NCI-H82 treated with DMSO at 0.1 percent for 48 hours (cell line): ENCODE measurements at regions not wholly inside any gene's neighbourhood (a gene's known extent, or its start where the extent isn't known, plus 50 kb on each side); places are given as distances from the start of the nearest gene placed in this dataset.
"Not testable (repeated sequence)": the region's sequence is repeated elsewhere in the genome, so short reads cannot be mapped to it uniquely, and the experiment has no call there.

Experiments
- DNase-seq: peaks from one replicate; lab custom pipeline; 2025; ENCODE audit not compliant: unreplicated experiment; lab: John Stamatoyannopoulos, UW

DNA sequence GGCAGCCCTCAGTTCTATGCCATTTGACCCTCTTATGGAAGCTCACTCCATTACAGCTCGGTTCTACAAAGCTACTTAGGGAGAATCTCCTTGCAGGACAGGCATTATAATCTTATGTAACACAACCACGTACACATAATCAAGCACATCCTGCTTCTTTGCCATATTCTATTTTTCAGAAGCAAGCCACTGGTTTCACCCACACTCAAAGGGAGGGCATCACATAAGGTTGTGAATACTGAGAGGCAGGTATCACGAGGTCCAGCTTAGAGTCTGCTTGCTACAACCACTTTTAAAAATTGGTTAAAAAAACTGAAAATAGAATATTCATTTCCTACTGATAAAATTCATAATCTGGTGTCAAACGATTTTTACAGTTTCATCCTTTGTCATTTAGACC is 589.2 kb downstream of the SLC16A7 start:
- DNase-seq, result no peak

DNA sequence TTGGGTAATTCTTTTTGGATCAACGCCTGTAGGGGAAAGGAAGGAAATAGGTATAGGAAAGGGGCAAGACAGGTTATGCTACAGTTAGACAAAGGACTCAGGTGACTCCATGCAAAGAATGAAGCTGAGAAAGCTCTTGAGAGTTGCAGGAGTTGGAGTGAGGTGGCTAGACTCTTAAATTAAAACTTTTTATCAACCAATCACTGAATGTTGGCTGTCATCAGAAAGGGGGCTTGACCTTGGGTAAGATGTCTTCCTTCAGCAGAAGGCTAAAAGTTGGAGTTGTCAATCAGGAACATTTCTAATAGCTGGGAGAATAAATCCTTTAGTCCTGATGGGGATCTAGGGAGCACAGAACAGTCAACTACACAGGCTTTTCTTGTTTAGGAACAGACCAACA is 595.4 kb downstream of the SLC16A7 start:
- DNase-seq, result no peak

DNA sequence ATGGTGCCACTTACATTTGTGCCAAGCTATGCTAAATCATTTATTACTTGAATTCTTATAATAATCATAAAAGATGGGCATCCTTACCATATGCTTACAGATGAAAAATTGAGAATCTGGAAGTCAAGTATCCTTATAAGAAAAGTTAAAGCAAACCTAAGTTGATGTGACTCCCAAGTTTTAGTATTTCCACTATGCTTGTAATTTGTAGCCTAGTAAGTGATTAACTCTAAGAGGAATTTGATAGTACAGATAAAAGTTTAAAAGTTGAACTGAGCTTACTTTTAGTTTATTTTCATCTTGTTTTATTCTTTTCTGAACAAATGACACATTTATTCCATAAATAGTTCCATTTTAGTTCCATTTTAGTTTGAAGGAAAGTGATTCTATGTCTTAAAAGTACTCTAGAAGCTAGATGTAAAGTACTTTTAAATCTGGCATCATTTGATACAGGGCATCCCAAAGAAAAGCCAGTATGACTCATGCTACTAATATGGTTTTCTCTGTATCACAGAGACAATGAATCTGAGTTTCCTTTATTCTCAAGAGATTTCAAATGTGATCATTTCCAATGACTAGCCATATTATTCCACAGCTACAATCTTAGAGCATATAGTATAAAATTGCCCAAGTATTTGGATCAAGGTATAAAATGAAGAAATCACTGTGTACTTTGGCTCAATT is 596.0 kb downstream of the SLC16A7 start:
- DNase-seq, result no peak

DNA sequence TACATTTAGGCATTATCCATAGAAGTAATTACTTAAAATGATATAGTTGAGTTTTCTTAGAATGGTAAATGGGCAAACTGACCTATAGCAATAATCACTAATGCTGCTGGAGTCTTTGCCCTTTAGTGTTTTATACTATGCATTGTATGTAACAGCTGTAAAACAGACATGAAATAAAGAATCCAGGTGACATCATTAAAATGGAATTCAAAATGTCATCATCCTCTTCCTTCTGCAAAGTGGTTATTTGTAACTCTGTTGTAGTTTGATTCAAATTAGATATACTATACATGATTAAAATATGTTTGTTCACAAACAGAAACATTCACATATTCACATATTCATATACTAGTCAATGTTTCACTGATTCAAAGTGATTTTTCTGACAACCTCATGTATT is 598.8 kb downstream of the SLC16A7 start:
- DNase-seq, result no peak

DNA sequence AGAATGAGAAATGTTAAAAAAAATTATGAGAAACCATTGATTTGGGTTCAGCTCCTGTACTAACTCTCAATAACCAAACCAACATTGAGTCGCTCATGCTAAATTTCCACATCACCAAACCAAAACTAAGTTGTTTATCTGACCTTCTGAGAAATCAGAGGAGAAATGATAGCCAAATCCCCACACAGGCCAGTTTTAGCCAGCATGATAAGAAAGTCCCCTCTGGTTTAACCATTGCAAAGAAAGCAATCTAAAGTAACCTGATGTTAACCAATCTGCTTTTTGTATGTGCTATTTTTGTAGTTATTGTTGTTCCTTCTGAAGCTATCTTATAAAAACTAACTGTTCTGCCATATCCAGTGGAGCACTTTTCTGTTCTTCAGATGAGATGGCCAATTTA is 599.7 kb downstream of the SLC16A7 start:
- DNase-seq, result no peak

DNA sequence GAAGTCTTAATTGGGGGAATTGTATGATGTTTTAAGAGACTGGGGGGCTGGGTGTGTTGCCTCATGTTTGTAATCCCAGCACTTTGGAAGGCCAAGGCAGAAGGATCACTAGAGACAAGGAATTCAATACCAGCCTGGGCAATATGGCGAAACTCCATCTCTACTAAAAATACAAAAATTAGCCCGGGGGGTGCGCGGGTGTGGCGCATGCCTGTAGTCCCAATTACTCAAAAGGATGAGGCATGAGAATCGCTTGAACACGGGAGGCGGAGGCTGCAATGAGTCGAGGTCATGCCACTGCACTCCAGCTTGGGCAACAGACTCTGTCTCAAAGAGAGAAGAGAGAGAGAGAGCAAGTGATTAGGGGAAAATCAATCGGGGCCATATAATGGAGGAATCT is 600.5 kb downstream of the SLC16A7 start:
- no peak for DNase-seq

DNA sequence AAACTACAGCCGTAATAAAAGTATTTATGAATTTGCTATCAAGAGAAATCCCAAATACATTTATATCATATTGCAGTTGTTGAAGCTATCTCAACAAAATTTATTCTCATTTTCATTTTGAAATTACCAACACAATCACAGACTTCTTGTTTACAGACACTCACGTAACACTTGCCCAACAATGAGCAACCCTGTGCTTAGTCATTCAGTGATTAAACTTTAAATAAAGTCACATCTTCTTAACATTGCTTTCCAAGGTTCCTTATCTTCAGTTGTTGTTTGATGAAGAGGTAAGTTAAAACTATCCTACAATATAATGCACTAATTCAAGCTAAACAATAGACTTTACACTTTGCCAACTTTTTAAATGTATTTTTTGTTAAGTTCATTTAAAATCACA is 601.8 kb downstream of the SLC16A7 start:
- DNase-seq, result no peak

DNA sequence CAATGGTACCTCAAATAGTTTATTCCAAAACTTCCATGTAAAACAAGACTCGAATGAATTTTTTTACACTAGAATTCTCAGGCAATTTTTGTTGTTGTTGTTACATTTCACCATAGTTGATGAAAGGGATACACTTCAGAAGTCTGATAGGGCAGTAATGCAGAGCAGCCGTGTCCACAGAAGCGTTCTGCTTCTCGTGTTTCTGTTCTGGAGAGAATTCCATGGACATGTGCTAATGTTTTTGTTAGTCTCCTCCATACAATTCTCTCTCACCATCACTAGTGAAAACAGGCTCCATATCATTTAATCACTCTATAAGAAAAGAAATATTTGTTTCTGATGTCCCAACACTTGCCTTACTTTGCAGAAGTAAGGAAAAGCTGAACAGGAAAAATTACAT is 606.1 kb downstream of the SLC16A7 start:
- no peak for DNase-seq

DNA sequence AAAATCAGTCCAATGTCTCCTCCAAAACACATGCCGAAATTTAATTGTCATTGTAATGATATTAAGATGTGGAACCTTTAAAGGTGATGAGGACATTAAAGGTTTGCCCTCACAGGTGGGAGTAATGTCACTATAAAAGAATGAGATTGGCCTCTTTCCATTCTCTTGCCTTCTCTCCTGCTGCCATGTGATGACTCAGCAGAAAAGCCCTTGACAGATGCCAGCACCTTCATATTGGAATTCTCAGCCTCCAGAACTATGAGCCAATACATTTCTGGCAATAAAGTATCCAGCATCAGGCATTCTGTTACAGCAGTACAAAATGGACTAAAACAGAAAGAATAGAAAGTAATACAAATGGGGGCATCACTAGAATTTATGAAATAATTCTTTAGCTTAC is 609.7 kb downstream of the SLC16A7 start:
- no peak for DNase-seq

DNA sequence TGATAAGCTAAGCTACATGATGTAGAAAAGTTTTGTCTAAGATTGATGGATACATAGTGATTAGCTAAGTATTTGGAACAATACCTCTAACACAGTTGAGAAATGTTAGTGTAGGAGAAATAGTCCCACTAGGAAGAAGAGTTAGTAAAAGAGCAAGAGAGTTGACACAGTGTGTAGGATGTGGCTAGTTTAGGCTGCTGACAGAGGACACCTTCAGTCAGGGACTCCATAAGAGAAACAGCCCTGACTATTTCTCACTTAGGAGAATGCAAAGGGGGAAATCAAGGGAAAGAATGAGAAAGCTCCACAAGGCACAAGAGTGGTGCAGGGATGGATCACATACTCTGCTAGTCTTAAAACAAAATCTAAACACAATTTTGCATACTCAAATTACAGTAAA is 613.7 kb downstream of the SLC16A7 start:
- DNase-seq, result no peak

DNA sequence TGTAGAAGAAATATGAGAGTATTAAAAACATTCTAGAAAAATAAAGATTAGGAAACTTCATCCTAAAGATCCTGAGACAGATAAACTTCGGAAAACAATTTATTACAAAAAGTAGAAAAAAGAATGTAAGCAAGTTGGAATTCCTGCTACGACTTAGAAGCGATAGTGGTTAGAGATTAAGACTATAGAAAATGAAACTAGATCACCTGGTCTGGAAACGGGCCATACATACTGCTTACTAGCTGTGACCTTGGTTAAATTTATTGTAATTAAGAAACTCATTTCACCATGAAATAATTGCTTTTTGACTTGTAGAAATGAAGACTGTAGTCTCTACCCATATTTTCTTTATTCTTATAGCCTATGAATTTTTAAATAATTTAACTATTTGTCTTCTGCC is 614.1 kb downstream of the SLC16A7 start:
- no peak for DNase-seq

DNA sequence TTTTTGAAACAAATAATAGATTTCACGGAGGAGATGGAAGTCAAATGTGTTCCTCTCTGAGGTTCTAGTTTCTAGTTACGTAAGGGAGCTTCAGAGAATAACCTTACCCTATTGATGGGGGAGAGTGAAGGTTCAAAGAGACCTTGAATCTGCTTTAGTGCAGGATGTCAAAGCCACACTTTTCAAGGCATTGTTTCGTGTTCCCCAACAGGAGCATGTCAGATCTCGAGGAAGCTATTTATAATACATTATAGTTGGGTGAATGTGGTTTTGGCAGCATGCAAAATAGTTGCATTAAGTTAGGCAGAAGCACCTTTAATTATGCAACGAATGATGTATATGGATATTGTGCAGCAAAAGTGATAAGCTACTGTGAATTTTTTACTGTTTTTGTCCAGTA is 614.9 kb downstream of the SLC16A7 start:
- no peak for DNase-seq

DNA sequence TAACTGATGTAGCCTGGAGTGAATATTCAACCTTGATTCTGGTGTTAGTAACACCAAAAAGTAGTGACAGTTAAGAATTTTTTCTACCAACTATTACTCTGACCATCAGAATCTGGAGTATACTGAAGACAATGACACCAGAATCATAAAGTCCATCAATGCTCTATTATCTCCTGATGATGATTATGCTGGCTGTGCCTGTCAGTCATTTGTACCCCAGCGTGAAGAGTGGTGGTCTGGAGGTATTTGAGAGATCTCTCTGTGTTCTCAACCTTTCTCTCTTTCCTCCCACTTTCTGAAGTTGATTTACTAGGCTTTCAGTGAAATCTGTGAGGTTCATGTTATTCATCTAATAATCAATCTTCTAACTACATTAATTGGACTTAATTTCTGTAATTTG is 615.4 kb downstream of the SLC16A7 start:
- no peak for DNase-seq

DNA sequence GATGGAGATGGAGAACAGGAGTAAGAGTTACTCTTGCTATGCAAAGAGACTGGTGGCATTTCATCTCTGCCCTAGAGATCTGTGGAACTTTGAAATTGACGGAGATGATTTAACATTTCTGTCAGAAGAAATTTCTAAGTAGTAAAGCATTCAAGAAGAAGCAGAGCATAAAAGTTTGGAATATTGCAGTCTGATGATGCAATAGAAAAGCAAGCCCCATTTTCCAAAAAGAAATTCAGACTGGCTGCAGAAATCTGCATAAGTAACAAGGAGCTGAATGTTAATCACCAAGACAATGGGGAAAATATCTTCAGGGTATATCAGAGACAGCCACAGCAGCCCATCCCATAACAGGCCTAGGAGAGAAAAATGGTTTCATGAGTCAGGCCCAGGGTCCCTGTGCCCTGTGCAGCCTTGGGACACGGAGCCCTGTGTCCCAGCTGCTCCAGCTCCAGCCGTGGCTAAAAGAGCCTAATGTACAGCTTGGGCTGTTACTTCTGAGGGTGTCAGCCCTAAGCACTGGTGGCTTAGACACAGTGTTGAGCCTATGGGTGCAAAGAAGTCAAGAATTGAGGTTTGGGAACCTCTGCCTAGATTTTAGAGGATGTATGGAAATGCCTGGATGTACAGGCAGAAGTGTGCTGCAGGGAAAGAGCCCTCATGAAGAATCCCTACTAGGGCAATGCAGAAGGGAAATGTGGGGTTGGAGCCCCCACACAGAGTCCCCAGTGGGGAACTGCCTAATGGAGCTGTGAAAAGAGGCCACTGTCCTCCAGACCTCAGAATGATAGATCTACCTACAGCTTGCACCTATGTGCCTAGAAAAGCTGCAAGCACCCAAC is 616.6 kb downstream of the SLC16A7 start:
- no peak for DNase-seq

DNA sequence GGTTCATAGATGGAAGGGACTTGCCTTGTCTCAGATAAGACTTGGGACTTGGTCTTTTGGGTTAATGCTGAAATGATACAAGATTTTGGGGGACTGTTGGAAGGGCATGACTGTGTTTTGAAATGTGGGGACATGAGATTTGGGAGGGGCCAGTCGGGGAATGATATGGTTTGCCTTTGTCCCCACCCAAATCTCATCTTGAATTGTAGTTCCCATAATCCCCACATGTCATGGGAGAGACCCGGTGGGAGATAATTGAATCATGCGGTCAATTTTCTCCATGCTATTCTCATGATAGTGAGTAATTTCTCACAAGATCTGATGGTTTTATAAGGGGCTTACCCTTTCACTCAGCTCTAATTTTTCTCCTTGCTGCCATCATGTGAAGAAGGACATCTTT is 617.4 kb downstream of the SLC16A7 start:
- DNase-seq, result not testable (repeated sequence)

DNA sequence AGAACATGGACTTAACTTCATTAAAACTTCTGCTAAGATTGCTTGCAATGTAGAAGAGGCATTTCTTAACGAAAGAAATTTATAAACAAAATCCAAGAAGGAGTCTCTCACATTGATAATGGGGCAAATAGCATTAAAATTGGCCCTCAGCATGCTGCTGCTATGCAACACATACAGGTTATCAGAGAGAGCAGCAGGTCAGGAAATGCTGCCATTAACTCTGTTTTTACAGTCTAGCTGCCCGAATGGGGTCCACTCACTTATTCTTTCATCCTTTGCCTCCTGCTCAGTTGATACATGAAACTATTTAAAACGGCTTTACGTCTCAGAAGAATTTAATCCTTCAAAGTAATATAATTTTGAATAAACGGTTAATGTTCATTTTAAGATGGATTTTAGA is 620.4 kb downstream of the SLC16A7 start:
- no peak for DNase-seq

DNA sequence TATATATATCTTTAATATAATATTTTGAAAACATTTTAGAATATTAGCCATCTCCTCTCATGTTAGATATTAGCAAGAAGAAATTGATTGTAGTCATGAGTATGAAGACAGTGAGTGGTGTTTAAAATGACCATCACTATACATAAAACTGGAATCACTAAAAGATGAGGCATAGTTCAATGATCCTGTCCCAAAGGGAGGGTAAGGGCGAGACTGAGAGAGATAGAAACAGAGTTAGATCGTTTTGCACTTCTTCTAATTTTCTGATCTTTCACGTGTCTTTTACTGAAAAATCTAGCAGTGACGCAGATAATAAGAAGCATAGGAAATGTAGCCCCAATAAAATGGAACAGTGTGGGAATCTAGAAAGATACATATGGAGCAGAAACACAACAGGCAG is 627.4 kb downstream of the SLC16A7 start:
- DNase-seq, result no peak

DNA sequence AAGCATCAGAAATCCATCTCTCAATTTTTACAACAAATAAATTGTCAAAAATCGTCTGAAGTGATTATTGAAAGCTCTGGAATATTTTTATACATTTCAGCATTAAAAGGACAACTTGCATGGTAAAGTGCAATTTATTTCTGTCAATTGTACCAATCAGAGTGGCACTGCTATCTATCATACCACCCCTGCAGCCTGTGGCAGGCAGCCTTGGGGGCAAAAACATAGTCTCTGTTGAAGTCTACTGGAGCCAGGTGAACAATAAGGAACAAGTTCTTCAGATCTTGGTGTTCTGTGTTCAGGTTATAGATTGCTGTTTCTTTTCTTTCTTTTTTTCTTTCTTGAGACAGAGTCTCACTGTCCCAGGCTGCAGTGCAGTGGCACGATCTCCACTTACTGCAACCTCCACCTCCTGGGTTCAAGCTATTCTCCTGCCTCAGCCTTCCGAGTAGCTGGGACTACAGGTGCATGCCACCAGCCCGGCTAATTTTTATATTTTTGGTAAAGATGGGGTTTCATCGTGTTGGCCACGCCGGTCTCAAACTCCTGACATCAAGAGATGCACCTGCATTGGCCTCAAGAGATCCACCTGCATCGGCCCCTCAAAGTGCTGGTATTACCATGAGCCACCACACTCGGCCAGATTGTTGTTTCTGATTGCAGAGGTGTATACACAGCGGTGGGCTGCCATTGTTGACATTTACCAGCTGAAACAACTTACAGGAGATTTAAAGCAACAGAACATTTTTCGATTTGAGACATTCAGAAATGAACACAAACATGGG is 629.6 kb downstream of the SLC16A7 start:
- no peak for DNase-seq

DNA sequence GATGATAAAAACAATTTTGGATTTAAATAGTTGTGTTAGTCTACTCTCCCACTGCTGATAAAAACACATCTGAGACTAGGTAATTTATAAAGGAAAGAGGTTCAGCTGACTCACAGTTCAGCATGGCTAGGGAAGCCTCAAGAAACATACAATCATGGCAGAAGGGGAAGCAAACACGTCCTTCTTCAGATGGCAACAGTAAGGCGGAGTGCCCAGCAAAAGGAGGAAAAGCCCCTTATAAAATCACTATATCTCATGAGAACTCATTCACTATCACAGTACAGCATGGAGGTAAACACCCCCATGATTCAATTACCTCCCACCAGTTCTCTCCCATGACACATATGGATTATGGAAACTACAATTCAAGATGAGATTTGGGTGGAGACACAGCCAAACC is 632.1 kb downstream of the SLC16A7 start:
- no peak for DNase-seq

DNA sequence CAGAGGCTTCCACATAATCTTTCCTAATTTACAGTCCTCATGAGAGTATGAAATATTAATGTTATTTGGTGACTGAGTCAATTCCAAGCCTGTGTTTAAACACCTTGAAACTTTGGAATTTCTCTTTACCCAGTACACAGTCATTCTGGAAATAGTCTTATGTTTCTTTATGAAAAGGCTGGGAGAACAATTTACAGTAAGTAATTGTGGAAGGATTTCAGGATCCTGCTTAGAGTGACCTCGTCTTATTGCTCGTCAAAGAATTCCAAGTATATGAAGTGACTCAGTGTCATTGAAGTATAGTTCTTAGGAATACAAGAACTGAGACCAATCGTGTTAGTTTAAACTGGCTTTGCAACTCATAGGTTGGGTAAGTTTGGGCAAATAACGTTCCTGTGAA is 634.2 kb downstream of the SLC16A7 start:
- no peak for DNase-seq

DNA sequence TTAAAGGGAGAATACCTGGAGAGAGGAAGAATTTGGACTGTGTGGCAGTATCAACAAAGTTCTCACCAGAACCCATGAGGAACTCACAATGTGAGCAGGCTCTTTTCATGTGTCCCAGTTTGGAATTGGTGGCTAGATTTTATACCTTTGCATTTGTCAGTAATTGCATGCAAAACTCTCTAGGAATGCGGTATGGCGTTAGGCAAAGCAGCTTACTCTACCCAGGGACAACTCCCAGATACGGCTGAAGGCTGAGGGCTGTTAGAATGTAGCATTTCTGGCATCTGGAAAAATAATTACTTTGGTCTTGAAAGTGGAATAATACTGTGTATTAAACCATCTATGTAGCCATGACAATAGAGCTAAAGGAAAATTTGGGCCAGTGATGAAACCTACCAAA is 635.5 kb downstream of the SLC16A7 start:
- no peak for DNase-seq
